Duodenal mucosa (tissue), 2 donors: ENCODE measurements at regions not wholly inside any gene's neighbourhood (a gene's known extent, or its start where the extent isn't known, plus 50 kb on each side); places are given as distances from the start of the nearest gene placed in this dataset.
"Not testable (repeated sequence)": the region's sequence is repeated elsewhere in the genome, so short reads cannot be mapped to it uniquely, and the experiment has no call there.

Experiments used
- H3K27ac ChIP-seq: one replicate; pipeline ENCODE4 v1.7.0; 2013; ENCODE audit warnings: low read depth, low read length
- H3K27me3 ChIP-seq, 2 donors: one replicate each; pipeline ENCODE4 v1.7.0; 2013; ENCODE audit warnings: low read length in 2 of 2, control low read depth in 1 of 2; ENCODE audit not compliant: insufficient read depth in 2 of 2, control insufficient read depth in 1 of 2
- H3K36me3 ChIP-seq, 2 donors: one replicate each; pipeline ENCODE4 v1.7.0; 2013; ENCODE audit warnings: low read length in 2 of 2, control low read depth in 1 of 2; ENCODE audit not compliant: insufficient read depth in 2 of 2, control insufficient read depth in 1 of 2
- H3K4me1 ChIP-seq, 2 donors: one replicate each; pipeline ENCODE4 v1.7.0; 2013; ENCODE audit warnings: low read length in 2 of 2, control low read depth in 1 of 2; ENCODE audit not compliant: insufficient read depth in 2 of 2, control insufficient read depth in 1 of 2
- H3K4me3 ChIP-seq, 2 donors: one replicate each; pipeline ENCODE4 v1.7.0; 2013; ENCODE audit warnings: low read length in 2 of 2, low read depth in 1 of 2
- H3K9ac ChIP-seq, 2 donors: one replicate each; pipeline ENCODE4 v1.7.0; 2013; ENCODE audit warnings: low read length in 2 of 2, low read depth in 1 of 2
- H3K9me3 ChIP-seq, 2 donors: one replicate each; pipeline ENCODE4 v1.7.0; 2013; ENCODE audit warnings: low read length in 2 of 2, control low read depth in 1 of 2; ENCODE audit not compliant: control insufficient read depth in 1 of 2

- H3K27ac ChIP-seq, result no peak overlapping the region
- no peak overlapping the region for H3K4me3 ChIP-seq
- no peaks in the 10 kb centered on the region for H3K4me1 ChIP-seq
- H3K9ac ChIP-seq, result no peak overlapping the region
- H3K36me3 ChIP-seq, result no peaks in the 10 kb centered on the region
- no peaks in the 10 kb centered on the region for H3K9me3 ChIP-seq
- no peaks in the 10 kb centered on the region for H3K27me3 ChIP-seq
Measured at GRCh38 chr22:26968859-26969523, 311.6 kb downstream of the MIAT start.

GRCh38 chr22:26970809-26971394, 313.5 kb downstream of the MIAT start:
- H3K9me3 ChIP-seq, result no peaks in the 10 kb centered on the region
- H3K36me3 ChIP-seq, result no peaks in the 10 kb centered on the region
- H3K27ac ChIP-seq, result no peak overlapping the region
- H3K4me3 ChIP-seq, result no peak overlapping the region
- H3K9ac ChIP-seq, result no peak overlapping the region
- no peaks in the 10 kb centered on the region for H3K27me3 ChIP-seq
- H3K4me1 ChIP-seq, result no peaks in the 10 kb centered on the region

- Histone ChIP-seq H3K9ac (no peak overlapping the region), H3K27me3 (no peaks in the 10 kb centered on the region), H3K9me3 (no peaks in the 10 kb centered on the region), H3K4me3 (no peak overlapping the region), H3K4me1 (no peaks in the 10 kb centered on the region), H3K36me3 (no peaks in the 10 kb centered on the region), H3K27ac (no peak overlapping the region)
Measured at GRCh38 chr22:26972286-26972685, 314.9 kb downstream of the MIAT start.

GRCh38 chr22:26972915-26973314, 315.5 kb downstream of the MIAT start:
- H3K9ac ChIP-seq, H3K4me1 ChIP-seq, H3K27me3 ChIP-seq, H3K36me3 ChIP-seq, H3K9me3 ChIP-seq, H3K27ac ChIP-seq, H3K4me3 ChIP-seq: not testable (repeated sequence)

GRCh38 chr22:26974034-26974433, 316.6 kb downstream of the MIAT start:
- Histone ChIP-seq H3K27me3 (no peaks in the 10 kb centered on the region), H3K36me3 (no peaks in the 10 kb centered on the region), H3K4me1 (no peaks in the 10 kb centered on the region), H3K9ac (no peak overlapping the region), H3K4me3 (no peak overlapping the region), H3K27ac (no peak overlapping the region), H3K9me3 (no peaks in the 10 kb centered on the region)

GRCh38 chr22:26974914-26975803, 317.8 kb downstream of the MIAT start:
- no peaks in the 10 kb centered on the region for H3K27me3 ChIP-seq
- H3K27ac ChIP-seq, result no peak overlapping the region
- H3K9me3 ChIP-seq, result no peaks in the 10 kb centered on the region
- no peaks in the 10 kb centered on the region for H3K4me1 ChIP-seq
- no peaks in the 10 kb centered on the region for H3K36me3 ChIP-seq
- no peak overlapping the region for H3K4me3 ChIP-seq
- no peak overlapping the region for H3K9ac ChIP-seq

GRCh38 chr22:26975865-26976264, 318.5 kb downstream of the MIAT start:
- H3K4me1 ChIP-seq, result no peaks in the 10 kb centered on the region
- no peak overlapping the region for H3K27ac ChIP-seq
- H3K4me3 ChIP-seq, result no peak overlapping the region
- no peaks in the 10 kb centered on the region for H3K36me3 ChIP-seq
- H3K9ac ChIP-seq, result no peak overlapping the region
- H3K27me3 ChIP-seq, result peaks cover 0 to under 1% of the 10 kb centered on the region in 2 donors
- no peaks in the 10 kb centered on the region for H3K9me3 ChIP-seq

GRCh38 chr22:26977741-26978376, 320.5 kb downstream of the MIAT start:
- H3K9me3 ChIP-seq, result no peaks in the 10 kb centered on the region
- no peaks in the 10 kb centered on the region for H3K4me1 ChIP-seq
- H3K27me3 ChIP-seq, result peaks cover 0 to 3% of the 10 kb centered on the region in 2 donors
- H3K9ac ChIP-seq, result no peak overlapping the region
- no peak overlapping the region for H3K4me3 ChIP-seq
- H3K36me3 ChIP-seq, result no peaks in the 10 kb centered on the region
- no peak overlapping the region for H3K27ac ChIP-seq

GRCh38 chr22:26979294-26979693, 321.9 kb downstream of the MIAT start:
- peaks cover 2 to 3% of the 10 kb centered on the region in 2 donors for H3K27me3 ChIP-seq
- no peaks in the 10 kb centered on the region for H3K4me1 ChIP-seq
- no peak overlapping the region for H3K27ac ChIP-seq
- H3K36me3 ChIP-seq, result no peaks in the 10 kb centered on the region
- no peaks in the 10 kb centered on the region for H3K9me3 ChIP-seq
- no peak overlapping the region for H3K4me3 ChIP-seq
- no peak overlapping the region for H3K9ac ChIP-seq

GRCh38 chr22:26981111-26981510, 323.7 kb downstream of the MIAT start:
- Histone ChIP-seq H3K27ac (no peak overlapping the region), H3K9me3 (no peaks in the 10 kb centered on the region), H3K9ac (no peak overlapping the region), H3K27me3 (peaks cover 3 to 6% of the 10 kb centered on the region in 2 donors), H3K4me1 (no peaks in the 10 kb centered on the region), H3K4me3 (no peak overlapping the region), H3K36me3 (no peaks in the 10 kb centered on the region)
